ENCODE measurements at regions not wholly inside any gene's neighbourhood (a gene's known extent, or its start where the extent isn't known, plus 50 kb on each side); places are given as distances from the start of the nearest gene placed in this dataset.

DNA sequence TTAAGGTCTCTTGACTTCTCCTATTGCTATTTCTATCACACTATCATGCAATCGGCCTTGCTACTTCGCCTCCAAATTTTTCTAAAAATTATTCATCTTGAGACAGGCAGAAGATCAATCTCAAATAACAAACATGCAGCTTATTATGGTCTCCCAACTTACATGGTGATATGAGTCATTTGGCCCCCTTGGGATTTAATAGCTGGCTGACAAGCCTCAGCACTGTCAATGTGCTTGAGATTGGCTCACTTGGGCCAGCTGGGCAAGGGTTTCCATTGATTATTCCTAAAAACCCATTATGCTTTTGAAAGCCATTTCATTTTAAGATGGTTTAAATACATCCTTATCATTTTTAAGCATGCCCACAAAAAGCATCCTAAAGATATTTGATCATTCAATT is 224.5 kb upstream of the NFIA start:
- intact Hi-C loops (cut with micrococcal nuclease) = no loop called here
- CTCF ChIA-PET = no interaction called here

DNA sequence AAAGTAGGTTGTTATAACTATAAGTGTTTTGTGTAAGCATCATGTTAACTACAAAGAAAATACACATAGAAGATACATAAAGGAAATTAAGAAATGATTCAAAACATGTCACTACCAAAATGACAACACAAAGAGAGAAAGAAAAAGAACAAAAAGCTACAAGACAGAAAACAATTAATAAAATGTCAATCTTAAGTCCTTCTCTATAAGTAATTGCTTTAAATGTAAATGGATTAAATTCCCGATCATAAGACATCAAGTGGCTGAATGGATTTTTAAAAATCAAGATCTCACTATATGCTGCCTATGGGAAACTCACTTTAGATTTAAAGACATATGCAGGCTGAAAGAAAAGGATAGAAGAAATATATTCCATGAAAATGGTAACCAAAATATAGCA is 232.3 kb upstream of the NFIA start:
- H3K4me3 ChIP-seq (ENCODE audit: low read length) = no peak overlapping the region
- H3K9me3 Mint-ChIP-seq = peaks cover 0 to 19% (median 6%) of the 10 kb centered on the region in 11 donors
- intact Hi-C loops (cut with micrococcal nuclease) = no loop called here

More for the DNA sequence above, 224.5 kb upstream of the NFIA start:
- ATAC-seq = no peak
- Histone ChIP-seq H3K4me3 (ENCODE audit: low read length) (no peak overlapping the region), H3K9me3 (ENCODE audit: control insufficient read depth in 2 of 3, low read length in 3 of 3) (no peaks in the 10 kb centered on the region), H3K27ac (ENCODE audit: low read depth, low read length) (no peak overlapping the region), H3K4me1 (ENCODE audit: control insufficient read depth in 2 of 2, insufficient read depth in 2 of 2, low read length in 2 of 2) (no peaks in the 10 kb centered on the region), H3K36me3 (ENCODE audit: control insufficient read depth in 2 of 3, insufficient read depth in 3 of 3, low read length in 3 of 3) (no peaks in the 10 kb centered on the region), H3K27me3 (ENCODE audit: control insufficient read depth in 2 of 2, insufficient read depth in 2 of 2, low read length in 2 of 2) (no peaks in the 10 kb centered on the region)
- Mint-ChIP-seq H3K27me3 (peaks cover 0 to 24% (median 10%) of the 10 kb centered on the region in 5 donors), H3K9me3 (peaks cover 0 to 3% (median 0%) of the 10 kb centered on the region in 11 donors), H3K36me3 (no peaks in the 10 kb centered on the region), H3K4me1 (no peaks in the 10 kb centered on the region), H3K4me3 (no peak overlapping the region), H3K27ac (no peak overlapping the region)
- POLR2A ChIA-PET = no interaction called here
- no peak for DNase-seq

DNA sequence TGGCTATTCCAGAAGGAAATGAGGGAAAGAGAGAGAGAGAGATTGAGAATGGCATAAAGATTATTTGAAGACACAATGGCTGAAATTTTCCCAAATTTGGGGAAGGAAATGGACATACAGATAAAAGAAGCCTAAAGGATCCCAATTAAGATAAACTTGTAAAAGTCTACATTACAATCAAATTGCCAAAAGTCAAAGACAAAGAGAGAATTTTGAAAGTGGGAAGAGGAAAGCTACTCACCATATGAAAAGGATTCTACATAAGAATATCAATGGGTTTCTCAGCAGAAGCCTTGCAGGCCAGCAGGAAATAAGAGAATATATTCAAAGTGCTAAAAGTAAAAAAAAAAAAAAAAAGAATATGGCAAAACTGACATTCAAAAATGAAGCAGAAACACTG is 233.0 kb upstream of the NFIA start:
- peaks cover 0 to 7% (median 0%) of the 10 kb centered on the region in 5 donors for H3K36me3 Mint-ChIP-seq
- ChIA-PET POLR2A (no interaction called here), CTCF (no interaction called here)
- no peak overlapping the region for H3K4me3 ChIP-seq (ENCODE audit: low read length)
- H3K27me3 ChIP-seq (ENCODE audit: control insufficient read depth in 2 of 2, insufficient read depth in 2 of 2, low read length in 2 of 2) = no peaks in the 10 kb centered on the region
- peaks cover 6 to 29% (median 28%) of the 10 kb centered on the region in 5 donors for H3K27me3 Mint-ChIP-seq
- DNase-seq (no peak), ATAC-seq (no peak)
- no peaks in the 10 kb centered on the region for H3K4me1 ChIP-seq (ENCODE audit: control insufficient read depth in 2 of 2, insufficient read depth in 2 of 2, low read length in 2 of 2)
- peaks cover 0 to 21% (median 5%) of the 10 kb centered on the region in 11 donors for H3K9me3 Mint-ChIP-seq
- no peak overlapping the region for H3K27ac ChIP-seq (ENCODE audit: low read depth, low read length)
- intact Hi-C loops (cut with micrococcal nuclease) = loop anchor here (2.0 to 5.0 kb wide), 3 partner anchors 193 to 1003 kb away; no protein-coding TSS in a partner anchor
- no peak overlapping the region for H3K27ac Mint-ChIP-seq
- no peaks in the 10 kb centered on the region for H3K36me3 ChIP-seq (ENCODE audit: control insufficient read depth in 2 of 3, insufficient read depth in 3 of 3, low read length in 3 of 3)
- no peaks in the 10 kb centered on the region for H3K4me1 Mint-ChIP-seq
- H3K4me3 Mint-ChIP-seq = no peak overlapping the region
- no peaks in the 10 kb centered on the region for H3K9me3 ChIP-seq (ENCODE audit: control insufficient read depth in 2 of 3, low read length in 3 of 3)

More for the DNA sequence above, 232.3 kb upstream of the NFIA start:
- no peaks in the 10 kb centered on the region for H3K4me1 Mint-ChIP-seq
- no peak overlapping the region for H3K27ac ChIP-seq (ENCODE audit: low read depth, low read length)
- H3K27me3 ChIP-seq (ENCODE audit: control insufficient read depth in 2 of 2, insufficient read depth in 2 of 2, low read length in 2 of 2) = no peaks in the 10 kb centered on the region
- H3K27me3 Mint-ChIP-seq = peaks cover 4 to 25% (median 22%) of the 10 kb centered on the region in 5 donors
- no peaks in the 10 kb centered on the region for H3K4me1 ChIP-seq (ENCODE audit: control insufficient read depth in 2 of 2, insufficient read depth in 2 of 2, low read length in 2 of 2)
- no peak overlapping the region for H3K4me3 Mint-ChIP-seq
- H3K36me3 ChIP-seq (ENCODE audit: control insufficient read depth in 2 of 3, insufficient read depth in 3 of 3, low read length in 3 of 3) = no peaks in the 10 kb centered on the region
- H3K9me3 ChIP-seq (ENCODE audit: control insufficient read depth in 2 of 3, low read length in 3 of 3) = no peaks in the 10 kb centered on the region
- POLR2A ChIA-PET = no interaction called here
- no peaks in the 10 kb centered on the region for H3K36me3 Mint-ChIP-seq
- DNase-seq (no peak), ATAC-seq (no peak)
- CTCF ChIA-PET = no interaction called here
- H3K27ac Mint-ChIP-seq = no peak overlapping the region

DNA sequence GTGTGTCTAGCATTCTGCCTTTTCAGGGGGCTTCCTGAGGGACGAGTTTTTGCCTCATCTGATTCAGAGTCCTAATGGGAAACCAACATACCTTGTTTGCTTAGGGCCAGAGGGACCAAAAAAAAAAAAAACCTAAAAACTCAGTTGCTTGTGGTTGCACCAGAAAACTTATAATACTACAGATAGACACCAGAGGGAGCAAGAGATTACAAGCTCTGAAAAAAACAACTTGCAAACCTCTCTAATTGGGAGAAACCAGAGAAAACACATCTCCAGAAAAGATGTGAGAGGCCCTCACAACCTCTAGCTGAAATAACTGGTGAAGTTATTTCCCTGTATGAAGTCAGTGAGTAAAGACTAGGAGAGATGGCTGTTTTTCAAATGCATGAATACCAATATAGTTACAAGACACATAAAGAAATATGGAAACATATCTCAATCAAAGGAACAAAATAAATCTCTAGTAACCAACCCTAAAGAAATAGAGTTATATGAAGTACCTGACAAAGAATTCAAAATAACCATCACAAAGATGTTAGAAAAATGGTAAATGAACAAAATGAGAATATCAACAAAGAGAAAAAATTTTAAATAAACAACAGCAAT is 233.7 kb upstream of the NFIA start:
- H3K4me1 ChIP-seq (ENCODE audit: control insufficient read depth in 2 of 2, insufficient read depth in 2 of 2, low read length in 2 of 2) = no peaks in the 10 kb centered on the region
- peaks cover 0 to 21% (median 5%) of the 10 kb centered on the region in 11 donors for H3K9me3 Mint-ChIP-seq
- H3K36me3 Mint-ChIP-seq = peaks cover 0 to 7% (median 0%) of the 10 kb centered on the region in 5 donors
- no peak overlapping the region for H3K4me3 Mint-ChIP-seq
- peaks cover 6 to 32% (median 28%) of the 10 kb centered on the region in 5 donors for H3K27me3 Mint-ChIP-seq
- no peak for DNase-seq
- no peak for ATAC-seq
- H3K4me1 Mint-ChIP-seq = no peaks in the 10 kb centered on the region
- no peak overlapping the region for H3K4me3 ChIP-seq (ENCODE audit: low read length)
- H3K36me3 ChIP-seq (ENCODE audit: control insufficient read depth in 2 of 3, insufficient read depth in 3 of 3, low read length in 3 of 3) = no peaks in the 10 kb centered on the region
- H3K27me3 ChIP-seq (ENCODE audit: control insufficient read depth in 2 of 2, insufficient read depth in 2 of 2, low read length in 2 of 2) = no peaks in the 10 kb centered on the region
- no peaks in the 10 kb centered on the region for H3K9me3 ChIP-seq (ENCODE audit: control insufficient read depth in 2 of 3, low read length in 3 of 3)
- H3K27ac ChIP-seq (ENCODE audit: low read depth, low read length) = no peak overlapping the region
- intact Hi-C loops (cut with micrococcal nuclease) = loop anchor here (1.0 to 5.0 kb wide), 5 partner anchors 194 to 1004 kb away; no protein-coding TSS in a partner anchor
- ChIA-PET POLR2A (no interaction called here), CTCF (no interaction called here)
- H3K27ac Mint-ChIP-seq = no peak overlapping the region

DNA sequence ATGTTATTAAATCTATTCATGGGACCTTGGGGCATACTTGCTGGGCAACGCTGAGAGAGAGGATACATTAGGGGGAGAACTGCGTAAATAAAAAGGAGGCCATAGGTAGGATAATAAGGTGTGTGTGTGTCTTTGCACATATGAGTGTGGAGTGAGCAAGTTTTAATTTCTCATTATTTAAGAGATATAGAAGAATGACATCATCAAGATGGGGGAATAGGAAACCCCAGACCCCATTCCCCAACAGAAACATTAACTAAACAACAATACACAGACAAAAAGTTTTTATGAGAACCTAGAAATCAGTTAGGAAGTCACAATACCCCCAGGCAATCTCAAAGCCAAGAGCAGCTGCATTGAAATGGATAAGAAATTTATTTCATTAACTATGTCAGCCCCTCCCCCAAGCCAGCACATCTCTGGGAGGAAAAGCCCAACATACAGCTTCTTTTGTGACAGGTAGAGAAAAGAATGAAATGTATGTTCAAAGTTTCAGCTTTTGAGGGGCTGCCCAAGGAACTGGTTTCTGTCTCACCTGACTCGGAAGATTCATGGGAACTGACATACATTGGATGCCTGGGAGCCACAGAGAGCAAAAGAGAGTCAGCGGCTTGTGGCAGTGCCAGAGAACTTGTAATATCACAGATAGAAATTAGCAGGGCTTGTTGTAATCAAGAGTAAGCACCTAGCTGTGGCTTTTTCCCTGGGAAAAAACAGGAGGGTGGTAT is 234.3 kb upstream of the NFIA start:
- ATAC-seq = no peak
- H3K9me3 ChIP-seq (ENCODE audit: control insufficient read depth in 2 of 3, low read length in 3 of 3) = no peaks in the 10 kb centered on the region
- peaks cover 6 to 32% (median 28%) of the 10 kb centered on the region in 5 donors for H3K27me3 Mint-ChIP-seq
- no peak overlapping the region for H3K4me3 Mint-ChIP-seq
- CTCF ChIA-PET = no interaction called here
- no peak overlapping the region for H3K27ac ChIP-seq (ENCODE audit: low read depth, low read length)
- H3K27me3 ChIP-seq (ENCODE audit: control insufficient read depth in 2 of 2, insufficient read depth in 2 of 2, low read length in 2 of 2) = no peaks in the 10 kb centered on the region
- intact Hi-C loops (cut with micrococcal nuclease) = loop anchor here (1.0 to 5.0 kb wide), 5 partner anchors 194 to 1004 kb away; no protein-coding TSS in a partner anchor
- H3K27ac Mint-ChIP-seq = no peak overlapping the region
- H3K4me1 ChIP-seq (ENCODE audit: control insufficient read depth in 2 of 2, insufficient read depth in 2 of 2, low read length in 2 of 2) = no peaks in the 10 kb centered on the region
- H3K9me3 Mint-ChIP-seq = peaks cover 0 to 21% (median 5%) of the 10 kb centered on the region in 11 donors
- no peaks in the 10 kb centered on the region for H3K4me1 Mint-ChIP-seq
- POLR2A ChIA-PET = no interaction called here
- no peak for DNase-seq
- no peaks in the 10 kb centered on the region for H3K36me3 ChIP-seq (ENCODE audit: control insufficient read depth in 2 of 3, insufficient read depth in 3 of 3, low read length in 3 of 3)
- H3K36me3 Mint-ChIP-seq = peaks cover 0 to 7% (median 0%) of the 10 kb centered on the region in 5 donors
- H3K4me3 ChIP-seq (ENCODE audit: low read length) = no peak overlapping the region

DNA sequence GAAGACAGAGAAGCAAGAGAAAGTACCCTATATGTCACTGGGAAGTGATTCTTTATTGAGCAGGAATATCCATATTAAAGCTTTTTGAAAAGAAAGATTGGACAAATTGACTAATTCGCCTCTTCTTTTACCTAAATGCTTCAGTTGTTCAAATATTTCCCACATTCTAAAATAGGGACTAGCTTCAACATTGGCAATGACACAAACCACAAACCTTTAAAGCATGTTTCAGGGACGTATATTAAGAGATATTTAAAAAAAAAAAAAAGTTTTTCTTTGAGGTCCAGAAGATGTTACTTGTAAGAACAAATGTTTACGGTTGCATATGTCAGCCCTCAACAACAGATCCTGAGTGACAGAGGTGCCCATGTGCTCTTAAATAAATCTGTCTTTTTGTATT is 235.0 kb upstream of the NFIA start:
- Mint-ChIP-seq H3K9me3 (peaks cover 0 to 21% (median 5%) of the 10 kb centered on the region in 11 donors), H3K27me3 (peaks cover 6 to 32% (median 30%) of the 10 kb centered on the region in 5 donors), H3K4me1 (no peaks in the 10 kb centered on the region), H3K36me3 (peaks cover 0 to 7% (median 0%) of the 10 kb centered on the region in 5 donors), H3K4me3 (no peak overlapping the region), H3K27ac (no peak overlapping the region)
- ChIA-PET CTCF (no interaction called here), POLR2A (no interaction called here)
- H3K27ac ChIP-seq (ENCODE audit: low read depth, low read length) = no peak overlapping the region
- ATAC-seq (no peak), DNase-seq (no peak)
- H3K4me1 ChIP-seq (ENCODE audit: control insufficient read depth in 2 of 2, insufficient read depth in 2 of 2, low read length in 2 of 2) = no peaks in the 10 kb centered on the region
- H3K9me3 ChIP-seq (ENCODE audit: control insufficient read depth in 2 of 3, low read length in 3 of 3) = no peaks in the 10 kb centered on the region
- no peak overlapping the region for H3K4me3 ChIP-seq (ENCODE audit: low read length)
- intact Hi-C loops (cut with micrococcal nuclease) = loop anchor here (5.0 kb wide), 2 partner anchors 195 to 1005 kb away; no protein-coding TSS in a partner anchor
- no peaks in the 10 kb centered on the region for H3K27me3 ChIP-seq (ENCODE audit: control insufficient read depth in 2 of 2, insufficient read depth in 2 of 2, low read length in 2 of 2)
- H3K36me3 ChIP-seq (ENCODE audit: control insufficient read depth in 2 of 3, insufficient read depth in 3 of 3, low read length in 3 of 3) = no peaks in the 10 kb centered on the region
